ENCODE measurements at regions not wholly inside any gene's neighbourhood (a gene's known extent, or its start where the extent isn't known, plus 50 kb on each side); places are given as distances from the start of the nearest gene placed in this dataset.
A peak's percentile ranks its signal among the peaks of the same experiment; 100 is the strongest.

DNA sequence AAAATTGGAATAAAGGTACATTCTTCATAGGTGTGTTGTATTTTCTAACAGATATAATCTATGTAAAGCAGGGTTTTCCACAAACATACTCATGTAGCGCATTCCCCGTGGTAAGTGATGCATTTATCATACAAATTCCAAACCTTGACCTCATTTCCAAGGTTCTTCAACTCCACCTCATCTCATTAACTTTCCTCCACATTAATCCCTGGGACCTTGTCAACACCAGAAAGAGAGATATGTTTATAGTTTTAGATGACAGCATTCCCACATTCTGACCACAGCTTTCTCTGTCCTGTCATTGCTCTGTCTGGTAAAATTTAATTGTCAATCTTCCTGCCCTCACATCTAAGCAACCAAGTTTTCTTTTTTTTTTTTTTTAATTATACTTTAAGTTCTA is 415.1 kb downstream of the TMEM161B start:
- DNase-seq, result no peak

DNA sequence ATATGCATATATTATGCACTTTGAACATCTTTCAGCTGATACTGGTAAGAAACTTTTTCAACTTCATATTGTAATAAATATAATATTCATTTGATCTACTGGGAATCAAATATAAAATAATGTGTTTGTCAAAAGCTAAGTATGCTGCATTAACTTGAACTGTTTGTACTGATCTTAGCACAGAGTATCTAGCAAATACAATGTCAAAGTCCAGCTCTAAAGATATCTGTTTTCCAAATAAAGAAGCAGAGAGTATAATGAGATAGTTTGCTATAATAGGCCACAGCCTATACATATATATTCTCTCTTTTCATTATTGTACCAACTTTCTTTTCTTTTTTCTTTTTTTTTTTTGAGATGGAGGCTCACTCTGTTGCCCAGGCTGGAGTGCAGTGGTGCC is 417.0 kb downstream of the TMEM161B start:
- no peak for DNase-seq

DNA sequence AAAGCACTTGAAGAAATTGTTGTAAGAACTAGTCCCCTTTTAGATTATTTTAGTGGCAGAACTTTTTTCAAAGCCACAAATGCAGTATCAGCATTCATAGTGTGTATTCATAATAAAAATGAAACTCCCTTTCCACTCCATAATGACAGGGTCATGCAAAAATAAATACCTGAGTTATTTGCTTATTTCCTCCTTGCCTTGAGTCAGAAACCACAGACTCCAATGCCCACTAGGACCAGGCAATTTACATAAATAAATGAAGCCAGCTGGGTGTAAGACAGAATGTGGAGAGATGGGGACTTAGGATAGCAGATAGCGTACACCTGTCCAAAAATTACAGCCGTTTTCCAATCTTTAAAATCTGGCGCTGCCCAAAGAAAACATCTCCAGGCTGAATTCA is 417.8 kb downstream of the TMEM161B start:
- no peak for DNase-seq

DNA sequence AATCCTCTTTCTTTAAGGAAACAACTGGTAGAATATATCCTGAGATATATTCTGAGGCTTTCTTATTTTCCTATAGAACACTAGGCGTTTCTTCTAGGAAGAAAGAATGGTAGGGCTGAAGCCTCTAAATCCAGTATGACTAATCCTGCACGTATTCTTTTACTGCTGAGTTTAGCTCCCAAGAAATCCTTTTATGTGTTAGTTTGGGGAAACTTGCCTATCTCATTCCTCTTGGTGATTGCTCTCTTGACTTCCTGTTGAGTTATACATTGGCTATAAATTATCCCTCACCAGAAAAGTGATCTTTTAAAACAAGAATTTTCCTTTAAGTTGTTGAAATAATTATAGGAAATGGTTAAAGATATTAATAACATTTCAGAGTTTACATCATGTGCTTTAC is 422.9 kb downstream of the TMEM161B start:
- DNase-seq, result no peak

DNA sequence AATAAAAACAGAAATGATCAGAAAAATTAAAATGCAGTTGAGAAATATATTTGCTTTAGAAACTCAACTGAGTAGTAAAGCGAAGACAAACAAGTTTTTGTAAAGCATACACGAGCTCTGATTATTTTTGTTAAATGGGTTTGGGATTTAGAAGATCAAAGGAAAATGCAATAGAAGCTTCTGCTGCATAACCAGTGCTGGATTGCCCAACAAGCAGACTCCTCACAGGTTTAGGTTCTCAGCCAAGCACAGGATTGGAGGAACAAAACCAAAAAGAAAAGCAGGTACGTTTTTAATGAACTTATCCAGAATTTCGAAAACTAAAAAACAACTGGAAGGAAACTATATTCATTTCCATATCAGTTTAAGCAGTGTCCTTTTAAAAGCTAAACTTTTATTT is 423.8 kb downstream of the TMEM161B start:
- no peak for DNase-seq

DNA sequence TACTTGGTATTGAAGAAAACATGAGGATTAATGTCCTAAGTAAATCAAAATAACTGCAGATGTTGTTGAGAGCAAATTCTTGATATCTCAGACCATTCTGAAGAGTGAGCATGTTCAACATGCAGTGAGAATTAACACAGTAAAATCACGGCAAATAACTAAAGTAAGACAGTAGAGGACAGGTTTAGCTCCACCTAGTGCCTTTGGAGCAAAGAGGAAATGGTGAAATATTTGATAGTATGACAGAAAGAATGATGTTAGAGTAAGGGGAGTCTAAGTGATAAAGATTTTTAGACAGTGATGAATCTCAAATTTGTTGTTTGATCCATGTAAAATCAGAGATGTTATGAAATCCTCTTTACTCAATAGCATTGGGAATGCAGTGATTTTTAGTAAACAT is 424.2 kb downstream of the TMEM161B start:
- DNase-seq, result no peak

DNA sequence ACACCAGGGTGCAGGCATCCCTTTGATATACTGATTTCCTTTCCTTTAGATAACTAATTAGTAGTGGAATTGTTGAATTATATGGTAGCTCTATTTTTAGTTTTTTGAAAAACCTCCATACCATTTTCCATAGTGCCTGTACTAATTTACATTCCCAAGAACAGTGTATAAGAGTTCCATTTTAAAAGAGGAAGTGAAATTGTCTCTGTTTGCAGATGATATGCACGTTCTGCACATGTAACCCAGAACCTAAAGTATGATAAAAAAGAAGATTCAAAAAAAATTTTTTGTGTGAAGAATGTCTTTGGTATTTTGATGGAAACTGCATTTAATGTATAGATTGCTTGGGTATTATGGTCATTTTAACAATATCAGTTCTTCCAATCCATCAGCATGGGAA is 424.0 kb upstream of the CCNH start:
- no peak for DNase-seq

DNA sequence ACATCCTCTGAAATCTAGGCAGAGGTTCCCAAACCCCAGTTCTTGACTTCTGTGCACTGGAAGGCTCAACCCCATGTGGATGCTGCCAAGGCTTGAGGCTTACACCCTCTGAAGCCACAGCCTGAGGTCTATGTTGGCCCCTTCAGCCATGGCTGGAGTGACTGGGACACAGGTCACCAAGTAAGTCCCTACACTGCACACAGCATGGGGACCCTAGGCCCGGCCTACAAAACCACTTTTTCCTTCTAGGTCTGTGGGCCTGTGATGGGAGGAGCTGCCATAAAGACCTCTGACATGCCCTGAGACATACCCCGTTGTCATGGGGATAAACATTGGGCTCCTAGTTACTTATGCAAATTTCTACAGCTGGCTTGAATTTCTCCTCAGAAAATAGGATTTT is 418.8 kb upstream of the CCNH start:
- DNase-seq, result no peak

DNA sequence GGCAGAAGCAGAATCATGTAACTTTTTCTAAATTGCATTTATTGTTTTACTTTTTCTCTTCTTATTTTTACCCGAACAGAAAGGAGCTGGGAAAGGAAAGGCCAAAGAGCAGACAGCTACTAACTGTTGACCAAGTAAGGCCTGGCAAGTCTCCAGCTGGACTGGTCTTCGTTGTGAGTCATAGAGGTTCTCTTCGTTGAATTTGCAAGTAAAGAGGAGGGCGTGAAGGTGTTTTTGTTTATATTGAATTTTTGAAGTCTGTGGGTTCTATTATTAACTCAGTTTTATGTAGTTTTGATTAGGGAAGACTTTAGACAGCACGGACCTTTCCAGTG is 416.5 kb upstream of the CCNH start:
- no peak for DNase-seq

DNA sequence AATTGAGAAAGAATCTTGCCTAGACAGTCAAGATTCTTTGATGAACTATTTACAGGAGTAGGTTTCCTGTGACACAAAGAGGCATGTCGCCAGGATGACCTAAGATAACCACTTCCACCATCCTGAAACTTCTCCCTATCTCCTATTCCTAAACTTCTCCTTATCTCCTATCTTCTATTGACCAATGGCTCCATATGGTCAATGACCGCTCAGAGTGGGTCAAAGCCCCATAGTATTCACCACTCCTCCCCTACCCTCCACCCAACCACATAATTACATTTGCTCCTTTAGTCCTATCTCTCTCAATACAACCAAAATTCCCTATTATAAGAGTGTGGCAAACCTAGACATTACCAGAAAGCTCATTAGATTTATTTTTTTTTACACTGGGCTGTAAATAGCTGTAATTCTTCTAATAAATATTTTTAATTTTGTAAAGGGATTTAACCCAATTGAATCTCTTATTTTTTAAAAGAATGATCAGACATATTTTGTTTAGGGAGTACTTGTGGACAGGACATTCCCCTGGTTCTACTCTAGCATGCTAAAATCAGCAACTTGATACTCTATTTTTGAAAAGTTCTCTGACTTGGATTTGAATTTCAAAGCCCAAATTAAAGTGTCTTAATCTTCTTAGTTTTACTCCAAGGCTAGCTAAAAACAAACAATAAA is 416.0 kb upstream of the CCNH start:
- no peak for DNase-seq

DNA sequence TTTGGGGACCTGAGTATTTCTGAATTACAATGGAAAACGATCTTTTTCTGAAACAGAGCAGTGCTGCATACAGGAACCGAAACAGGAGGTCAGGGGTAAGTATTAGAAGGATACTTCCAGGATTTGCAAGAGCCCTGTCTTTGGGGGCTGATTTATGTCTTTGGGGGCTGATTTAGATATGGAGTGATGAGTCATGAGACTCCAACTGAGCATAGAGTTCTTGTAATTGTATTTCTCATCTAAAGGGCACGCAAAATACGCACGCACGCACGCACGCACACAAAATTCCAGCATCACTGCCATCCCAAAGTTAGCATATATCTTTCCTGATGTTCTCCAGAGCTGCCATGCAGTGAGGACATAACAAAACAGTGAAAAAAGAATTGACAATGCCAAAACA is 414.8 kb upstream of the CCNH start:
- no peak for DNase-seq

DNA sequence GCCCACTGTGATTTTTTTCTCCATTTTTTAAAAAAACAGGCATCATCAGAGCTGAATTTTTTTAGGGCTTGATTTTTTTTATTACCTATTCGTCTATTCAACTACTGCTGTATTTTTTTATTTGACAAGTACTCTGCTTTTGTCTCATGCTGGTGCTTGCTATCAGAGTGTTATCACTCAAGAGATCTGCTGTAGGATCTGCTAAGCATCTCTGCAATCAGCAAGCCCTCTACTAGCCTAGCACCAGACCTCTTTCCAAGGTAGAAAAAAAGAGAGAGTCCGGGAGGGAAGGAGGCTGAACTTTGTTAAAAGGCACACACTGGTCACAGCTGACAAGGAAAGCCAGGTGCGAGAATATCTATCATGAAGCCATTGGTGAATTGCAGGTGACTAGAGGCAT is 413.8 kb upstream of the CCNH start:
- DNase-seq, result no peak

DNA sequence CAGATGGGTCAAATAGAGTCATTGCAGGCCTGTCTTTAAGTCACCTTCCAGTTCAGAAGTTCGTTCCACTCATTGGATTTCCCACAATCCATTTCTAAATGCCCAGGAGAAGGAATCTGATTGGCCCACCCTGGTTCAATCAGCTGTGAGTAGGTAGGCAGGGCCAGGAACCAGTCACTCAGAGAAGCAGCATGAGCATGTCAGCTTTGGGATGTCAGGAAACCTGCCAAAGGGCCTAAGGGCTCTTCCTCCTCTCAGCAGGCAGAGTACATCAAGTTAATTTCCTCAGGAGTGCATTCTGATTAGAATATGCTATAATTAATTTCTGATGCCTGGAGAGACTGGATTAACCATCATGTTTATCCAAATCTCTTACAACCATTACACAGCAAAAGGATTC is 412.9 kb upstream of the CCNH start:
- DNase-seq, result no peak

DNA sequence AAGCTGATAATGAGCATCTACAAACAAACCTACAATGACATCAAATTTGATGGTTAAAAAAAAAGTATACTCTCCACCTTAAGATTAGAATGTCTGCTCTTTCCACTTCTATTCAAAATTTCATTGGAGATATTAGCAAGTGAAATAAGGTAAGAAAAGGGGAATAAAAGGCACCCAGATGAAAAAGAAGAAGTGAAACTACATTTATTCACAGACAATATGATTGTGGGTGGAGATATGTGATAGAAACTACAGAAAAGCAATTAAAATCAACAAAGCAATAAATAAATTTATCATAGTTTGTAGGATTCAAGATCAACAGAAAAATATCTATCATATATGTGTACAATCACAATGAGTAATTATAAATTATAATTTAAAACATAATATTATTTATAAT is 395.1 kb upstream of the CCNH start:
- DNase-seq, result no peak

DNA sequence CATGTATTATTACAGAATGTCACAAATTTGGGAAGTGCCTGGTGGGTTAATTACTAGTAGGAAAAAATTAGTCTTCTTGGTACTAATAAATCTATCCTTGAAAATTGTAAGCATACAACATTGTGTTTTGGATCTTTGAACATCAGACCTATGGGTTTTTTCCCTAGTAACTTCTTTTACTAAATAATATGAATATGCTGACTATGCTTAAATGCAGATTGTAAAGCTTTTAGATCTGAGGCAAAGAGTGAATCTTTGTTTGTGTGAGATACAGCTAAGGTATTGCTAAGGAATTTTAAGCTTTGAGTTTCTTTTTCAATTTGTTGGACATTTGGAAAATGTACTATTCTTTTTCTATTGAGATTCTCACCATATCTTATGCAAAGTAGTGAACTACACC is 390.6 kb upstream of the CCNH start:
- no peak for DNase-seq

DNA sequence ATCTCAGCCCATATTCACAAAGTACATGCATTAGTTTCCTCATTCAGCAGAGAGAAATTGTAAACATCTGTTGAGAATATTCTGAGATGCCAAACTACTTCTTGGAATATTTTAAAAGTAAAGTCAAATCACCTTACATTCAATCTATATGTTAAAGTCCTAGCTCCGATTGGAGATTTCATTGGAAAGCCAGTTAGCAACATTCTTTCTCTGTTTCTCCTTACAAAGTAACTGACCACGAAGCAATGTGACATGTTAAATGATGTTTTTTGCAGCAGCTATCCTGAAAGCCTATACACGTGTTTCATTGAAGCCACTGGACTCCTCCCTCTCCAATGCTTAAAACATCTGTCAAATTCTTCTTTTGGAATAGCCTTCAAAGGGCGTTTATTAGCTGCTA is 379.1 kb upstream of the CCNH start:
- no peak for DNase-seq

DNA sequence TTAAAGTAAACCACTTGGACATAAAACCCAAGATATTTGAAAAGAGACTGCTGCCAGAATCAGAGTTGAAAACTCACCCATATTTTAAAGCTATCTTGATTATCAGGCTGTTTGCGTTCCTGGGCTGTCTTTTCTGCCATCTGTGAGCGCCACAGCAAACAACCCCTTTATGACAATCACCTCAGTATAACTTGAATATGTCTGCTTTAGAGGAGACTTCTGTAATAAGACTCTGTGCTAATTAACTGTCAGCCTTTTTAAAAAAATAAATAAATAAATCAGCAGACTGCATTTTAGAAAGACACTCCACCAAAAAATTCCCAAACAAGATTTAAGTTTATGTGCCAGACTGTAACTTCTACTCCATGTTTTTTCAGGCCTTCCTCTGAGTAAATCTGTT is 375.7 kb upstream of the CCNH start:
- no peak for DNase-seq

DNA sequence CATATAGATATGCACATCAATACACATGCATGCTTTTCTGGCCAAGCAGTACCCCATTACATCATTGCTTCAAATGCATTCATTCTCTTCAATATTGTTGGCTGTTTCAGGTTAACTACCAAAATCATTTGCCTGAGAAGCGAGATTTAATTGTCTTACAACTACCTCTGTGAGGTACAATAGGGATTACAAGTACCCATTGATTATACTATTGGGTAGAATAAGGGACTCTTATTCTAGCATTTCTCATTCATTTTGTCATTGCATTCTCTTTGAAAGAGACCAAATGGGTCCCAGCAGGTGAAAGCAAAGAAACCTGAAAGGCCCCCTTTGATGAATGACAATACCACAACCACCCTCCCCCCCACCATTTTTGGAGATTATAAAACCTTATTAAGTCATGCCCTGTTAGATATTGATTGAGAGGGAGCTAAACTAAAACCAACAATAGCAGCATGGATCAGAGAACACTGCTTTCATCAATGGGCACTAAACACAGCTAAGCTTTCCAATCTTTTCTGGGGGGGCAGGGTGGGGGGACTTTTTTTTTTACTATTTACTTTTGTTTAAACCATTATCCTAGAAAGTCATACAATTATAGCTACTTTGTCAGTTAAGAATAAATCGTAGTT is 375.0 kb upstream of the CCNH start:
- DNase-seq, result peak; percentile 54

DNA sequence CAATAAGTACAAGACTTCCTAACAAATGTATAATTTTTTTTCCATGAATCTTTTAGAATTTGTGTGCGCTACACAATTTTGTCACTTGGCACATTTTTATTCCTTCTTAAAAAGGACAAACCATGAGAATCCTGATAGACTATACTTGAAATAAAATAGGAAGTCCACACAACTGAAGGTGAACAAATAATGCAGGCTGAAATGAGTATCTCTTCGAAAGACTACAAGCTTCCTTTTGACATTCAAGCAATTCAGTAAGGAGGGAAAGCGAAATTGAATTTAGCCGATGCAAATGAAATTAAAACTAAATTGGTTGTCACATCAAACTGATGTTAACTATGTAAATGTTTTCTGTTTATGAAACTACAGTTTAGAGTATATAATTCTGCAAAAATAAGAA is 374.4 kb upstream of the CCNH start:
- no peak for DNase-seq

DNA sequence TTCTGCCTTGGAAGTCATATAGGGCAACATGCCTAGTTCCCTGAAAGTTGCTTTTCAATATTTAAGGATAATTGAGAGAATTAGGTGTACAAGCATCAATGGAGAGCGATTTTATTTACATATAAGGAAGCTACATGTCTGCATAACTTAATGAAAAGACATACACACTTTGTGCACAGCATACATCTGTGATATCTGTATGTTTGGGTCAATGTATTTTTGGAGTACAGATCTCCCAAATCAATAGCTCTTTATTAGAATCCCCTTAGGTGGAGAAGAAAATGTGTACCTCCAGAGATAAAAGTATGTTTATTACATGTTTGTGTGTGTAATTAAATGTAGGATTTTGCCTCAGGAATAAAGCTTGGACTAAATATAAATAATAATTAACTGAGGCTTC is 373.7 kb upstream of the CCNH start:
- no peak for DNase-seq

DNA sequence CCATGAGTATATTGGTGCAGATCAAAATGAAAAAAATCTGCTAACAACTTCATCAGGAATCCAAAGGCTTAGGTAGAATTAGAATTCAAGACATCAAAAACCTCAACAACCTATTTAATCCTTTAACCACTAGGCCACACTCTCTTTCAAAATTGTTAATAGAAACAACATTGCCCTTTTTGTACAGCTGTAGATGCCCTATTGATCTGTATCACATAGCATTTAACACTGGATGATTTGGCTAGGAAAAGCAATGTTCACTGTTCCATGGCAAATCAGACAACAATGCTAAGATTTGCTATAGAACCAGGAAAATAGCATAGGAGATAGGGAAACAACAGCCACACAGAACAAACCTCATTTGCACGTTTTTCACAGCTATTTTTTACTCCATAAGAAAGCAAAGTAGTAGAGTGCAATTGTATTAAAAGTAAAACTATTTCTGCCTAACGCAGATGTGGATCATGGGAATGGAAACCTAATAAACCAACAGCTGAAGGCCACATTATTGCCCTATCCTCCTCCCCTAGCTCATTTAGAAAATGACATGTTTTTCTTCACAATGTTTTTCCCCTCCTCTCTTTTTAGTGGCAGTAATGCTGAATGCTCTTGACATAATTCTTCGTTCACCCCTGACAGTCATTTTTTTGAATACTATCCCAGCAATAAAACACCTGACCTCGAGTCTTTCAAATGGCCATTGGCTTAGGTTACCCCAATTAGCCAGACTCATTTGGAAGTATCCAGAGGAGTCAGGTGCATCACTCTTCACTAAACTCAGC is 373.0 kb upstream of the CCNH start:
- DNase-seq, result no peak

DNA sequence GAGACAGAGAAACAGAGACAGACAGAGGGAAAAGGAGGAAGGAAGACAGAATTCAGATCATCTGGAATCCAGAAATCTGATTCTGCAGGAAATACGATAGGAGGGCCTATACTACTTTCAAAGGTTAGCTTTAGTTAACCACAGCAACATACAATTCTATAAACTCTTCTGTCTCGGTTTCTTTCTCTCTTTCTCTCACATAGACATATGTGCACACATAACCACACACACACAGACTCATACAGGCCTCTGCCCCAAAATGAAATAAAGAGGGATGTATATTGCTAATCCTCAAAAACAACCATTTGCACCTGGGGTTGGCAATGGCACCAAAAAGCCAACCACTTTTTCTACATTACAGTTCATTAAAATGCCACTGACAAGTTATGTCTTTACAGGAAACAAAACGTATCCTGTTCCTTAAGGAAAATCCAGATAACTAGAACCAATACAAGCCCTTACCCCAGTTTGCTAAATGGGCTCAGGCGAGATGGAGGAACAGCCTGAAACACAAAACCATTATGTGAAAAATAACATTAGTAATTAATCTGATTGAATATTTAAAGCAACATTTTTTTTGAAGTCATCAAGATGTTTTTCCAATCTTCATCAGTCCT is 372.3 kb upstream of the CCNH start:
- no peak for DNase-seq

DNA sequence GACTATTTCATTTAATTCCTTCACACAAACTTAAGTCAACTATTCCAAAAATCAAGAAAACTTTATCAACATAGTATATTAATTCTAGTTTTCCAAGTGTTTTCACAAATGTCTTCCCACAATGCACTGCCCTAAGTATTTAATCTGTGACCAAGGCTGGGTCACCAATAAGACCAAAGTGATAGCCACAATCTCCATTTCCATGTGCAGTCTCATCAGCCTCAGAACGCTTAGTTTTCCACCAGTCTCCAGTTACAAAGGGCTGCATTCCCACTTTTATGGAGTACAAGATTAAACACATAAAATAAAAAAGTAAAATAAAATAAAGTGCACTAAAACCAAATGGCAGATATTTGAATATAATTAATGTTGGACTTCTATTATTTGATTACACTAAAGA is 371.6 kb upstream of the CCNH start:
- DNase-seq, result no peak

DNA sequence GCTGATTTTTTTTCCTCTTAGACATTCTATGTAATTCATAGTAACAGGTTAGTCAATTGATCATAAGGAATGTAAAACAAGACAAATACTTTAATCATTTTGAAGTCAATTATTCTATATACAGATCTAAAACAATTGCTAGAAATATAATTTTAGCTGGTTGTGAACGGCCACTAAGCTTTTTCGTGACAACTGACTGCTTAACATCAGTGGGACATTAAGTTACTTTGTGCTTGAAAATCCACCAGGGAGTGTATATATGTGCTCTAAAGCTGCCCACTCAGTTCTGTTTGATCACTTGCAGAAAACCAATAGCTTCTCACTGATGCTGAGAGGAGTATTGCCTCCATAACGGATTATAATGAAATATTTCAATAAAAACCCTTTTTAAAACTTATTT is 370.2 kb upstream of the CCNH start:
- no peak for DNase-seq
